ENCODE measurements at regions not wholly inside any gene's neighbourhood (a gene's known extent, or its start where the extent isn't known, plus 50 kb on each side); places are given as distances from the start of the nearest gene placed in this dataset.

DNA sequence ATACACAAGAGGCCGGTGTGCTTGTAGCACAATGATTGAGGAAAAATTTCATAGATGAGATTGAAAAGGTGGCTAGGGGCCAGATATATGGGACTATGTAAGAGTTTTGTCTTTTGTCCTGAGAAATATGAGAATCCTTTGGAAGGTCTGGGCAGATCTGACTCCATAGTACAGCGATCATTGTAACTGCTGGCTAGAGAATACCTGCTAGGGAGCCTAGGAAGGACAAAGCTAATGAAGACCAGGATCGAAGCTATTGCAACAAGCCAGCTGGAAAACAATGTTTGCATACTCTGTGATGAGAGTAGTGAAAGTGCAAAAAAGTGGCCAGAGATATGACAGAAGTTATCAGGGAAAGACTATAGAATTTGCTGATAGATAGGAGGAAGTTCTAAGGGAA, 537.6 kb downstream of the C12orf50 start:
- Mint-ChIP-seq H3K4me1 (no peaks in the 10 kb centered on the region), H3K36me3 (ENCODE audit: insufficient read depth in 1 of 3, low read depth in 3 of 3) (peaks cover 0 to 5% (median 0%) of the 10 kb centered on the region in 3 experiments; a peak in 1 of 7 replicates), H3K27ac (no peak overlapping the region), H3K4me3 (no peak overlapping the region), H3K9me3 (peaks cover 2 to 4% of the 10 kb centered on the region in 2 experiments; a peak in 3 of 5 replicates), H3K27me3 (ENCODE audit: low read depth) (no peaks in the 10 kb centered on the region)
- no peak overlapping the region for H3K18ac ChIP-seq (ENCODE audit: insufficient read length, low read depth, low read length)
- no peaks in the 10 kb centered on the region for H3K9me3 ChIP-seq (ENCODE audit: control insufficient read depth, low read depth, low read length)
- TF ChIP-seq, protein P1, sequence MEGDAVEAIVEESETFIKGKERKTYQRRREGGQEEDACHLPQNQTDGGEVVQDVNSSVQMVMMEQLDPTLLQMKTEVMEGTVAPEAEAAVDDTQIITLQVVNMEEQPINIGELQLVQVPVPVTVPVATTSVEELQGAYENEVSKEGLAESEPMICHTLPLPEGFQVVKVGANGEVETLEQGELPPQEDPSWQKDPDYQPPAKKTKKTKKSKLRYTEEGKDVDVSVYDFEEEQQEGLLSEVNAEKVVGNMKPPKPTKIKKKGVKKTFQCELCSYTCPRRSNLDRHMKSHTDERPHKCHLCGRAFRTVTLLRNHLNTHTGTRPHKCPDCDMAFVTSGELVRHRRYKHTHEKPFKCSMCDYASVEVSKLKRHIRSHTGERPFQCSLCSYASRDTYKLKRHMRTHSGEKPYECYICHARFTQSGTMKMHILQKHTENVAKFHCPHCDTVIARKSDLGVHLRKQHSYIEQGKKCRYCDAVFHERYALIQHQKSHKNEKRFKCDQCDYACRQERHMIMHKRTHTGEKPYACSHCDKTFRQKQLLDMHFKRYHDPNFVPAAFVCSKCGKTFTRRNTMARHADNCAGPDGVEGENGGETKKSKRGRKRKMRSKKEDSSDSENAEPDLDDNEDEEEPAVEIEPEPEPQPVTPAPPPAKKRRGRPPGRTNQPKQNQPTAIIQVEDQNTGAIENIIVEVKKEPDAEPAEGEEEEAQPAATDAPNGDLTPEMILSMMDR (conservative IDR thresholded peaks at IDR 0.05): no peak
- H2AK5ac ChIP-seq (ENCODE audit: insufficient read length, low read length): no peak overlapping the region
- H3K4me1 ChIP-seq (ENCODE audit: insufficient read depth, low read length): no peaks in the 10 kb centered on the region
- no peaks in the 10 kb centered on the region for H3K79me1 ChIP-seq (ENCODE audit: insufficient read depth, low read depth, low read length, poor library complexity, severe bottlenecking)
- no peak for DNase-seq
- H2BK12ac ChIP-seq (ENCODE audit: insufficient read length, low read depth, low read length): no peak overlapping the region
- no peaks in the 10 kb centered on the region for H4K20me1 ChIP-seq (ENCODE audit: control insufficient read depth, insufficient read depth, insufficient read length)
- no peak overlapping the region for H4K5ac ChIP-seq (ENCODE audit: insufficient read length, low read depth, low read length)
- no peak overlapping the region for H2BK15ac ChIP-seq (ENCODE audit: low read depth, low read length)
- no peak overlapping the region for H2AFZ ChIP-seq (ENCODE audit: low read length)
- no peak overlapping the region for H3K4me2 ChIP-seq (ENCODE audit: insufficient read depth, insufficient read length, low read length)
- no peak overlapping the region for H3K56ac ChIP-seq (ENCODE audit: insufficient read length, low read depth, low read length)
- no peak overlapping the region for H3K27ac ChIP-seq (ENCODE audit: insufficient read length, low read depth, low read length)
- no peak overlapping the region for H4K8ac ChIP-seq (replicated peaks; ENCODE audit: insufficient read length, low read depth, low read length)
- H3K79me2 ChIP-seq (ENCODE audit: insufficient read depth, low read length): no peaks in the 10 kb centered on the region; the same call in 1 of the 2 replicates
- H3K27me3 ChIP-seq (ENCODE audit: insufficient read depth, low read length): no peaks in the 10 kb centered on the region
- no peak overlapping the region for H3K4ac ChIP-seq (ENCODE audit: low read depth, low read length)
- no peak overlapping the region for H3K23ac ChIP-seq (ENCODE audit: insufficient read length, low read depth, low read length)
- no peak overlapping the region for H3K14ac ChIP-seq (ENCODE audit: insufficient read depth, low read length)
- H3K9ac ChIP-seq (ENCODE audit: extremely low read depth, insufficient read length, low read length): no peak overlapping the region
- no peak overlapping the region for H4K91ac ChIP-seq (ENCODE audit: insufficient read length, low read depth, low read length)
- H2BK120ac ChIP-seq (ENCODE audit: low read depth, low read length, poor library complexity, severe bottlenecking): no peak overlapping the region
- H3T11ph ChIP-seq (ENCODE audit: low read length): no peak overlapping the region
- no peaks in the 10 kb centered on the region for H3K23me2 ChIP-seq (ENCODE audit: insufficient read length, low read depth, low read length, poor library complexity, severe bottlenecking)
- no peak overlapping the region for H2BK20ac ChIP-seq (ENCODE audit: low read depth, low read length, poor library complexity, severe bottlenecking)
- no CpG with 5 or more reads among the region's 3 CpGs for WGBS (ENCODE audit: extremely low coverage, insufficient read length, low lambda C conversion rate)
- no peak overlapping the region for H2BK5ac ChIP-seq (ENCODE audit: insufficient read length, low read length)
